HepG2 (cell line): ENCODE measurements at regions not wholly inside any gene's neighbourhood (a gene's known extent, or its start where the extent isn't known, plus 50 kb on each side); places are given as distances from the start of the nearest gene placed in this dataset.

Experiments used
- ATAC-seq: fragments of 200-7000 bp; cut with Tn5 transposase; 3 replicates; pipeline ENCODE4 v1.9.1; 2020; ENCODE audit warnings: mild to moderate bottlenecking, moderate library complexity
- BruUV-seq: library from RNA; stranded (reverse); fragments of 400-500 nt; replicated peaks from 2 replicates; lab custom pipeline; 2021; lab: Mats Ljungman, UMichigan
- CTCF ChIA-PET: fragments of 300-600 bp; formaldehyde crosslinking; extraction: SDS; loops from one replicate; lab custom pipeline; 2021; ENCODE audit warnings: low total read pairs, inconsistent platforms, low intra/inter-chr PET ratio; lab: Yijun Ruan, JAX
- POLR2A ChIA-PET: fragments of 350-600 bp; sonication (Branson Sonifier 250); formaldehyde crosslinking; loops from one replicate; lab custom pipeline; 2020; ENCODE audit warnings: antibody characterized with exemption, inconsistent platforms; lab: Yijun Ruan, JAX
- DNase-seq: peaks from one replicate; pipeline ENCODE4 v3.0.0-alpha.2; 2015; ENCODE audit warnings: low spot score
- FAIRE-seq: peaks from 3 replicates; lab custom pipeline; 2011; peaks lifted over from hg19 to GRCh38; lab: Jason Lieb, UNC
- H2AFZ ChIP-seq: one replicate; pipeline ENCODE4 v1.6.1; 2011; ENCODE audit warnings: low read length, inconsistent platforms
- H3K27ac ChIP-seq: fragments of 300-600 bp; 3 replicates; pipeline ENCODE4 v1.8.0; 2011; ENCODE audit warnings: mixed run types, mild to moderate bottlenecking, mixed read lengths, low read length, inconsistent platforms; ENCODE audit not compliant: insufficient read depth; ENCODE audit errors: extremely low read length
- H3K27me3 ChIP-seq, 2 experiments: fragments of 200-600 bp in 1 of 2; 2 replicates in 1 of 2; 3 replicates in 1 of 2; pipeline versions ENCODE4 v1.6.0 to v1.8.0; 2011; ENCODE audit warnings: low read length in 2 of 2, mild to moderate bottlenecking in 2 of 2, moderate library complexity in 2 of 2, inconsistent platforms in 1 of 2; ENCODE audit not compliant: insufficient read depth in 2 of 2, control insufficient read depth in 1 of 2
- H3K36me3 ChIP-seq, 2 experiments: fragments of 200-600 bp in 1 of 2; replicated peaks in 1 of 2; 2 replicates in 1 of 2; 3 replicates in 1 of 2; pipeline versions ENCODE4 v1.5.1 to v1.8.0; 2011; ENCODE audit warnings: low read length in 2 of 2, inconsistent platforms in 1 of 2; ENCODE audit not compliant: insufficient read depth in 2 of 2, control insufficient read depth in 1 of 2
- H3K4me1 ChIP-seq: 2 replicates; pipeline ENCODE4 v1.5.1; 2012; ENCODE audit warnings: low read length, inconsistent platforms; ENCODE audit not compliant: insufficient read depth
- H3K4me2 ChIP-seq: 2 replicates; pipeline ENCODE4 v1.6.0; 2011; ENCODE audit warnings: low read depth, low read length, inconsistent platforms
- H3K4me3 ChIP-seq, 3 experiments: fragments of 200-600 bp in 1 of 3; sonication (generic), shearing (Covaris generic) in 1 of 3; replicated peaks in 1 of 3; 2 replicates each; pipeline ENCODE4 v1.5.1; 2011 to 2016; ENCODE audit warnings: low read length in 3 of 3, inconsistent platforms in 2 of 3, low read depth in 2 of 3, mild to moderate bottlenecking in 2 of 3, control low read depth in 1 of 3, mixed read lengths in 1 of 3; ENCODE audit not compliant: insufficient read depth in 1 of 3
- H3K79me2 ChIP-seq: one replicate; pipeline ENCODE4 v1.6.1; 2011; ENCODE audit warnings: low read length, inconsistent platforms; ENCODE audit not compliant: insufficient read depth
- H3K9ac ChIP-seq: 2 replicates; pipeline ENCODE4 v1.6.0; 2011; ENCODE audit warnings: mild to moderate bottlenecking, low read depth, low read length, inconsistent platforms; ENCODE audit not compliant: insufficient read depth
- H3K9me3 ChIP-seq: 2 replicates; pipeline ENCODE4 v1.5.1; 2012; ENCODE audit warnings: mild to moderate bottlenecking, low read length
- H4K20me1 ChIP-seq: 2 replicates; pipeline ENCODE4 v1.6.0; 2011; ENCODE audit warnings: inconsistent platforms, mild to moderate bottlenecking, low read length, moderate library complexity; ENCODE audit not compliant: insufficient read depth
- TEAD3 ChIP-seq: optimal IDR thresholded peaks from 2 replicates; pipeline ENCODE3; 2016; ENCODE audit warnings: borderline replicate concordance
- ZNF136 ChIP-seq: sonication (generic); formaldehyde crosslinking; IDR thresholded peaks from 2 replicates; pipeline ENCODE4 v1.8.1; 2022; ENCODE audit warnings: low read depth, mild to moderate bottlenecking, moderate library complexity, missing genetic modification reagents
- ZNF367 ChIP-seq: sonication (generic); formaldehyde crosslinking; IDR thresholded peaks from 2 replicates; pipeline ENCODE4 v1.4.0; 2020; ENCODE audit warnings: missing genetic modification reagents, borderline replicate concordance
- ZNF616 ChIP-seq: sonication (generic); formaldehyde crosslinking; IDR thresholded peaks from 2 replicates; pipeline ENCODE4 v1.5.0; 2020; ENCODE audit warnings: low read depth, mild to moderate bottlenecking, missing genetic modification reagents
- WGBS: methylation state at CpG from one replicate; pipeline ENCODE4 v1.1.6; 2017; ENCODE audit warnings: low lambda C conversion rate; 5-methylcytosine and 5-hydroxymethylcytosine counted together
- in situ Hi-C: cut with HindIII; loops from 2 replicates; pipeline ENCODE4 v1.10.0; 2017; ENCODE audit warnings: low pct_unique_long_range_greater_than_20kb; ENCODE audit not compliant: extremely low pct_ligation_motif_present
- intact Hi-C: fragments of 100-400 bp; cut with micrococcal nuclease; formaldehyde crosslinking; loops from one replicate; pipeline ENCODE4 v1.10.0; 2022; ENCODE audit not compliant: unreplicated experiment
- TF ChIP-seq, protein P1 (sequence below): IDR thresholded peaks from 2 replicates; pipeline ENCODE4 v1.6.1; 2016; ENCODE audit warnings: low read depth
- TF ChIP-seq, protein P2 (sequence below): sonication (generic); formaldehyde crosslinking; IDR thresholded peaks from 2 replicates; pipeline ENCODE4 v1.4.0; 2020; ENCODE audit warnings: missing genetic modification reagents
- TF ChIP-seq, protein P3 (sequence below): sonication (generic); formaldehyde crosslinking; IDR thresholded peaks from 2 replicates; pipeline ENCODE4 v1.5.0; 2020; ENCODE audit warnings: missing genetic modification reagents

DNA sequence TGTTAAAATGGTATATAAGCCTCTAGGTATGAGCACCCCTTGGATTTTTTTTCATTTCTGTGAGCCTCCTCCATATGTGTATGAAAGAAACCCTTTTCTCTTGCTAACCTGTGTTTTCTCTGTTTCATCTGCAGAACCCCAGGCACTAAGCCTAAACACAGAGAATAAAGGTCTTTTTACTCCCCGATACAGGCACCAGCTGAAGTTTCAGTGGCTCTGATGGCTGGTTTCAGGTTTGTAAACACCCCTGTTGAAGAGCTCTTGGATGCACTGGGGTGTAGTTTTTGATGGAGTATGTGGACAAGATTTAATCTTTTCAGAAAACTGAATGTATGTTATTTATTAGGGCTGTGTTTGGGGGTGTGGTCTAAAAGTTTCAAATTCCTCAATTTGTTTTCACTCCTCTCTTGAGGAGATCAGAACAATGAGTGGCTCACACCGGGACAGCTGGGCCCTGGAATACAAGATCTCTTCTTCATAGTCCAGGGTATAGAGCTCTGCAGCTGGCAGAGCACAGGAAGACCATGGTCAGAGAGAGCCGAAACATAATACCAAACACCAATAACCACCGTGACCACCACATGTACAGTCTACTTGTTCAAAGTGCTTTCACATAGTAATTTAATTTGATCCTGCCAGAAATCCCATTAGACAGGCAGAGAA lies 50.2 kb upstream of the VTCN1 start:
- Histone ChIP-seq H3K4me2 (no peak overlapping the region), H3K9me3 (peaks cover 14% of the 10 kb centered on the region; the same call in 1 of the 2 replicates), H3K36me3 (no peaks in the 10 kb centered on the region), H3K4me1 (0 out of 2 replicates have a peak, but pooled peaks cover 7% of the 10 kb centered on the region), H2AFZ (no peak overlapping the region)
- POLR2A ChIA-PET, result no interaction called here
- TF ChIP-seq, protein P1, sequence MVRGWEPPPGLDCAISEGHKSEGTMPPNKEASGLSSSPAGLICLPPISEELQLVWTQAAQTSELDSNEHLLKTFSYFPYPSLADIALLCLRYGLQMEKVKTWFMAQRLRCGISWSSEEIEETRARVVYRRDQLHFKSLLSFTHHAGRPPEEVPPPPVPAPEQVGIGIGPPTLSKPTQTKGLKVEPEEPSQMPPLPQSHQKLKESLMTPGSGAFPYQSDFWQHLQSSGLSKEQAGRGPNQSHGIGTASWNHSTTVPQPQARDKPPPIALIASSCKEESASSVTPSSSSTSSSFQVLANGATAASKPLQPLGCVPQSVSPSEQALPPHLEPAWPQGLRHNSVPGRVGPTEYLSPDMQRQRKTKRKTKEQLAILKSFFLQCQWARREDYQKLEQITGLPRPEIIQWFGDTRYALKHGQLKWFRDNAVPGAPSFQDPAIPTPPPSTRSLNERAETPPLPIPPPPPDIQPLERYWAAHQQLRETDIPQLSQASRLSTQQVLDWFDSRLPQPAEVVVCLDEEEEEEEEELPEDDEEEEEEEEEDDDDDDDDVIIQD, result no peak
- no peak for TF ChIP-seq TEAD3 (CRISPR knock-in tag)
- TF ChIP-seq ZNF136, result no peak
- TF ChIP-seq ZNF616 (CRISPR knock-in tag), result no peak
- TF ChIP-seq, protein P2, sequence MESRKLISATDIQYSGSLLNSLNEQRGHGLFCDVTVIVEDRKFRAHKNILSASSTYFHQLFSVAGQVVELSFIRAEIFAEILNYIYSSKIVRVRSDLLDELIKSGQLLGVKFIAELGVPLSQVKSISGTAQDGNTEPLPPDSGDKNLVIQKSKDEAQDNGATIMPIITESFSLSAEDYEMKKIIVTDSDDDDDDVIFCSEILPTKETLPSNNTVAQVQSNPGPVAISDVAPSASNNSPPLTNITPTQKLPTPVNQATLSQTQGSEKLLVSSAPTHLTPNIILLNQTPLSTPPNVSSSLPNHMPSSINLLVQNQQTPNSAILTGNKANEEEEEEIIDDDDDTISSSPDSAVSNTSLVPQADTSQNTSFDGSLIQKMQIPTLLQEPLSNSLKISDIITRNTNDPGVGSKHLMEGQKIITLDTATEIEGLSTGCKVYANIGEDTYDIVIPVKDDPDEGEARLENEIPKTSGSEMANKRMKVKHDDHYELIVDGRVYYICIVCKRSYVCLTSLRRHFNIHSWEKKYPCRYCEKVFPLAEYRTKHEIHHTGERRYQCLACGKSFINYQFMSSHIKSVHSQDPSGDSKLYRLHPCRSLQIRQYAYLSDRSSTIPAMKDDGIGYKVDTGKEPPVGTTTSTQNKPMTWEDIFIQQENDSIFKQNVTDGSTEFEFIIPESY (CRISPR knock-in tag), result no peak
- TF ChIP-seq ZNF367 (CRISPR knock-in tag), result no peak
- TF ChIP-seq, protein P3, sequence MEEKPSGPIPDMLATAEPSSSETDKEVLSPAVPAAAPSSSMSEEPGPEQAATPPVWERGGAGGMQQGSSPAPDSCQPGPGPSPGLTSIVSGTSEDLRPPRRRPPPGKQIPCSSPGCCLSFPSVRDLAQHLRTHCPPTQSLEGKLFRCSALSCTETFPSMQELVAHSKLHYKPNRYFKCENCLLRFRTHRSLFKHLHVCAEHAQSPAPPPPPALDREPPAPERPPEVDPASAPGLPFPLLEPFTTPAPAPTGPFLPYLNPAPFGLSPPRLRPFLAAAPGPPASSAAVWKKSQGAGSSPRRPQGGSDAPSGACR (CRISPR knock-in tag), result no peak
- TF ChIP-seq, all 625 proteins: peak for 0
- CTCF ChIA-PET, result no interaction called here
- H3K27me3 ChIP-seq, result no peaks in the 10 kb centered on the region
- H3K4me3 ChIP-seq, result no peak overlapping the region
- no TSS peak for BruUV-seq
- intact Hi-C loops, result no loop called here
- H3K27ac ChIP-seq, result no peak overlapping the region
- no peak for ATAC-seq
- no peaks in the 10 kb centered on the region for H4K20me1 ChIP-seq
- H3K9ac ChIP-seq, result no peak overlapping the region
- no peak for FAIRE-seq
- H3K79me2 ChIP-seq, result no peaks in the 10 kb centered on the region
- 19% methylated on average over 4 of the region's 4 CpGs for WGBS
- in situ Hi-C loops, result no loop called here
- no peak for DNase-seq
